RKO (cell line): ENCODE measurements at regions not wholly inside any gene's neighbourhood (a gene's known extent, or its start where the extent isn't known, plus 50 kb on each side); places are given as distances from the start of the nearest gene placed in this dataset.
A peak's percentile ranks its signal among the peaks of the same experiment; 100 is the strongest.

Experiments used
- DNase-seq: peaks from one replicate; pipeline ENCODE4 v3.0.0-alpha.2; 2016; ENCODE audit warnings: low spot score

- no peak for DNase-seq
Observed at GRCh38 chr16:54477714-54478113, 191.1 kb upstream of the IRX3 start.

GRCh38 chr16:54475019-54475601, 188.5 kb upstream of the IRX3 start:
- no peak for DNase-seq

GRCh38 chr16:54473226-54473993, 186.8 kb upstream of the IRX3 start:
- DNase-seq = no peak

- no peak for DNase-seq
Observed at GRCh38 chr16:54467398-54467797, 180.8 kb upstream of the IRX3 start.

GRCh38 chr16:54466233-54466632, 179.6 kb upstream of the IRX3 start:
- no peak for DNase-seq

GRCh38 chr16:54465063-54465462, 178.5 kb upstream of the IRX3 start:
- no peak for DNase-seq

- no peak for DNase-seq
Observed at GRCh38 chr16:54462771-54463170, 176.2 kb upstream of the IRX3 start.

GRCh38 chr16:54462151-54462651, 175.6 kb upstream of the IRX3 start:
- no peak for DNase-seq

- no peak for DNase-seq
Observed at GRCh38 chr16:54460263-54460860, 173.8 kb upstream of the IRX3 start.

GRCh38 chr16:54459509-54460262, 173.1 kb upstream of the IRX3 start:
- DNase-seq = no peak

- no peak for DNase-seq
Observed at GRCh38 chr16:54458923-54459322, 172.3 kb upstream of the IRX3 start.

GRCh38 chr16:54456291-54456690, 169.7 kb upstream of the IRX3 start:
- no peak for DNase-seq

- DNase-seq = no peak
Observed at GRCh38 chr16:54455030-54455725, 168.6 kb upstream of the IRX3 start.

- no peak for DNase-seq
Observed at GRCh38 chr16:54454616-54455015, 168.0 kb upstream of the IRX3 start.

GRCh38 chr16:54453871-54454270, 167.3 kb upstream of the IRX3 start:
- no peak for DNase-seq

GRCh38 chr16:54447576-54448440, 161.2 kb upstream of the IRX3 start:
- DNase-seq = peak; percentile 90

- no peak for DNase-seq
Observed at GRCh38 chr16:54446639-54447038, 160.1 kb upstream of the IRX3 start.

- DNase-seq = no peak
Observed at GRCh38 chr16:54444851-54445458, 158.4 kb upstream of the IRX3 start.

GRCh38 chr16:54443839-54444238, 157.3 kb upstream of the IRX3 start:
- no peak for DNase-seq

GRCh38 chr16:54443352-54443751, 156.8 kb upstream of the IRX3 start:
- DNase-seq = no peak

GRCh38 chr16:54442864-54443263, 156.3 kb upstream of the IRX3 start:
- DNase-seq = no peak
